Hematopoietic multipotent progenitor cell treated with erythropoietin and hydrocortisone succinate and interleukin-3 and kit ligand, for 6 days (in vitro differentiated cells): ENCODE measurements at regions not wholly inside any gene's neighbourhood (a gene's known extent, or its start where the extent isn't known, plus 50 kb on each side); places are given as distances from the start of the nearest gene placed in this dataset.

Experiments
- DNase-seq: peaks from one replicate; pipeline ENCODE4 v3.0.0-alpha.2; 2015

- no peak for DNase-seq
Measured at GRCh38 chr10:1911771-1912170, 174.4 kb upstream of the ADARB2 start.

- DNase-seq = no peak
Measured at GRCh38 chr10:1903982-1904381, 166.7 kb upstream of the ADARB2 start.

- DNase-seq = no peak
Measured at GRCh38 chr10:1896153-1896552, 158.8 kb upstream of the ADARB2 start.

- DNase-seq = no peak
Measured at GRCh38 chr10:1895691-1896090, 158.4 kb upstream of the ADARB2 start.

- DNase-seq = no peak
Measured at GRCh38 chr10:1894912-1895311, 157.6 kb upstream of the ADARB2 start.

GRCh38 chr10:1893941-1894340 is 156.6 kb upstream of the ADARB2 start:
- no peak for DNase-seq

- no peak for DNase-seq
Measured at GRCh38 chr10:1886039-1886438, 148.7 kb upstream of the ADARB2 start.

GRCh38 chr10:1882728-1883127 is 145.4 kb upstream of the ADARB2 start:
- DNase-seq = no peak

- DNase-seq = no peak
Measured at GRCh38 chr10:1882180-1882579, 144.9 kb upstream of the ADARB2 start.

- DNase-seq = no peak
Measured at GRCh38 chr10:1881636-1882035, 144.3 kb upstream of the ADARB2 start.

GRCh38 chr10:1874533-1874932 is 137.2 kb upstream of the ADARB2 start:
- no peak for DNase-seq

GRCh38 chr10:1873661-1874315 is 136.5 kb upstream of the ADARB2 start:
- no peak for DNase-seq

GRCh38 chr10:1872151-1872726 is 134.9 kb upstream of the ADARB2 start:
- no peak for DNase-seq

GRCh38 chr10:1870491-1870890 is 133.2 kb upstream of the ADARB2 start:
- no peak for DNase-seq

- DNase-seq = no peak
Measured at GRCh38 chr10:1869861-1870260, 132.5 kb upstream of the ADARB2 start.

GRCh38 chr10:1860351-1860750 is 123.0 kb upstream of the ADARB2 start:
- no peak for DNase-seq

- DNase-seq = no peak
Measured at GRCh38 chr10:1858547-1858946, 121.2 kb upstream of the ADARB2 start.

- no peak for DNase-seq
Measured at GRCh38 chr10:1858048-1858447, 120.7 kb upstream of the ADARB2 start.

- DNase-seq = no peak
Measured at GRCh38 chr10:1855911-1856310, 118.6 kb upstream of the ADARB2 start.

- no peak for DNase-seq
Measured at GRCh38 chr10:1854271-1854670, 116.9 kb upstream of the ADARB2 start.

GRCh38 chr10:1853801-1854200 is 116.5 kb upstream of the ADARB2 start:
- DNase-seq = no peak

- DNase-seq = no peak
Measured at GRCh38 chr10:1852841-1853240, 115.5 kb upstream of the ADARB2 start.

- no peak for DNase-seq
Measured at GRCh38 chr10:1851762-1852161, 114.4 kb upstream of the ADARB2 start.

GRCh38 chr10:1850971-1851527 is 113.7 kb upstream of the ADARB2 start:
- DNase-seq = no peak

GRCh38 chr10:1847361-1847760 is 110.0 kb upstream of the ADARB2 start:
- no peak for DNase-seq
